H9 (cell line): ENCODE measurements at regions not wholly inside any gene's neighbourhood (a gene's known extent, or its start where the extent isn't known, plus 50 kb on each side); places are given as distances from the start of the nearest gene placed in this dataset.
"Not testable (repeated sequence)": the region's sequence is repeated elsewhere in the genome, so short reads cannot be mapped to it uniquely, and the experiment has no call there.

ENCODE experiments used
- DNase-seq: peaks from one replicate; pipeline ENCODE4 v3.0.0-alpha.2; 2017
- H2AFZ ChIP-seq: one replicate; pipeline ENCODE4 v1.6.1; 2013; ENCODE audit warnings: mild to moderate bottlenecking, low read length, control low read depth, moderate library complexity
- H2AK5ac ChIP-seq: 2 replicates; pipeline ENCODE4 v1.6.1; 2013; ENCODE audit warnings: low read length, control low read depth, mixed read lengths; ENCODE audit not compliant: insufficient read length
- H2BK120ac ChIP-seq: one replicate; pipeline ENCODE4 v1.6.1; 2013; ENCODE audit warnings: low read depth, mild to moderate bottlenecking, low read length, control low read depth, inconsistent platforms; ENCODE audit not compliant: poor library complexity, severe bottlenecking
- H2BK12ac ChIP-seq: 2 replicates; pipeline ENCODE4 v1.6.1; 2013; ENCODE audit warnings: low read length, control low read depth, mixed read lengths, low read depth; ENCODE audit not compliant: insufficient read length
- H2BK15ac ChIP-seq: 2 replicates; pipeline ENCODE4 v1.6.1; 2013; ENCODE audit warnings: low read depth, low read length, control low read depth
- H2BK20ac ChIP-seq: one replicate; pipeline ENCODE4 v1.6.1; 2013; ENCODE audit warnings: low read depth, mild to moderate bottlenecking, low read length, control low read depth, inconsistent platforms; ENCODE audit not compliant: poor library complexity, severe bottlenecking
- H2BK5ac ChIP-seq: 2 replicates; pipeline ENCODE4 v1.6.1; 2013; ENCODE audit warnings: low read length, control low read depth, mixed read lengths; ENCODE audit not compliant: insufficient read length
- H3K14ac ChIP-seq: 2 replicates; pipeline ENCODE4 v1.6.1; 2013; ENCODE audit warnings: low read length, control low read depth; ENCODE audit not compliant: insufficient read depth
- H3K18ac ChIP-seq: 2 replicates; pipeline ENCODE4 v1.6.1; 2013; ENCODE audit warnings: low read depth, mild to moderate bottlenecking, mixed read lengths, low read length, control low read depth; ENCODE audit not compliant: insufficient read length
- H3K23ac ChIP-seq: 2 replicates; pipeline ENCODE4 v1.6.1; 2013; ENCODE audit warnings: low read length, control low read depth, mixed read lengths, low read depth; ENCODE audit not compliant: insufficient read length
- H3K23me2 ChIP-seq: 2 replicates; pipeline ENCODE4 v1.6.1; 2013; ENCODE audit warnings: low read depth, mild to moderate bottlenecking, mixed read lengths, low read length, control low read depth; ENCODE audit not compliant: insufficient read length, poor library complexity, severe bottlenecking
- H3K27ac ChIP-seq: 2 replicates; pipeline ENCODE4 v1.5.1; 2013; ENCODE audit warnings: low read length, control low read depth, mixed read lengths, low read depth; ENCODE audit not compliant: insufficient read length
- H3K27me3 ChIP-seq: 2 replicates; pipeline ENCODE4 v1.6.1; 2013; ENCODE audit warnings: low read length, control low read depth, inconsistent platforms; ENCODE audit not compliant: insufficient read depth
- H3K4ac ChIP-seq: 2 replicates; pipeline ENCODE4 v1.6.1; 2013; ENCODE audit warnings: low read depth, mild to moderate bottlenecking, control low read depth, inconsistent platforms, low read length, moderate library complexity
- H3K4me1 ChIP-seq: 2 replicates; pipeline ENCODE4 v1.6.1; 2013; ENCODE audit warnings: low read length, control low read depth, inconsistent platforms; ENCODE audit not compliant: insufficient read depth
- H3K4me2 ChIP-seq: 2 replicates; pipeline ENCODE4 v1.6.1; 2013; ENCODE audit warnings: low read length, control low read depth, mixed read lengths; ENCODE audit not compliant: insufficient read length, insufficient read depth
- H3K56ac ChIP-seq: 2 replicates; pipeline ENCODE4 v1.6.1; 2013; ENCODE audit warnings: low read depth, mild to moderate bottlenecking, mixed read lengths, low read length, control low read depth; ENCODE audit not compliant: insufficient read length
- H3K79me1 ChIP-seq: 2 replicates; pipeline ENCODE4 v1.6.1; 2013; ENCODE audit warnings: low read depth, mild to moderate bottlenecking, moderate library complexity, low read length, control low read depth, inconsistent platforms; ENCODE audit not compliant: insufficient read depth, poor library complexity, severe bottlenecking
- H3K79me2 ChIP-seq: 2 replicates; pipeline ENCODE4 v1.6.1; 2013; ENCODE audit warnings: low read length, control low read depth, inconsistent platforms; ENCODE audit not compliant: insufficient read depth
- H3K9ac ChIP-seq: 2 replicates; pipeline ENCODE4 v1.6.1; 2013; ENCODE audit warnings: low read length, control low read depth, mixed read lengths; ENCODE audit not compliant: insufficient read length; ENCODE audit errors: extremely low read depth
- H3K9me3 ChIP-seq: one replicate; pipeline ENCODE4 v1.6.1; 2013; ENCODE audit warnings: low read depth, low read length, inconsistent platforms; ENCODE audit not compliant: control insufficient read depth
- H3T11ph ChIP-seq: one replicate; pipeline ENCODE4 v1.6.1; 2013; ENCODE audit warnings: mild to moderate bottlenecking, low read length, control low read depth, inconsistent platforms
- H4K20me1 ChIP-seq: one replicate; pipeline ENCODE4 v1.6.1; 2013; ENCODE audit not compliant: control insufficient read depth, insufficient read length, insufficient read depth
- H4K5ac ChIP-seq: 2 replicates; pipeline ENCODE4 v1.6.1; 2013; ENCODE audit warnings: low read depth, mild to moderate bottlenecking, mixed read lengths, low read length, control low read depth; ENCODE audit not compliant: insufficient read length
- H4K8ac ChIP-seq: replicated peaks from 2 replicates; pipeline ENCODE4 v1.6.1; 2013; ENCODE audit warnings: low read length, control low read depth, mixed read lengths, low read depth; ENCODE audit not compliant: insufficient read length
- H4K91ac ChIP-seq: 2 replicates; pipeline ENCODE4 v1.6.1; 2013; ENCODE audit warnings: low read depth, mild to moderate bottlenecking, moderate library complexity, mixed read lengths, low read length, control low read depth; ENCODE audit not compliant: insufficient read length
- H3K27ac Mint-ChIP-seq, 3 experiments: 2 replicates in 2 of 3; 3 replicates in 1 of 3; pipeline ENCODE4 v1.8.0; 2020 to 2021; ENCODE audit warnings: mixed read lengths in 3 of 3, mild to moderate bottlenecking in 1 of 3, moderate library complexity in 1 of 3
- H3K27me3 Mint-ChIP-seq: 2 replicates; pipeline ENCODE4 v1.8.0; 2021; ENCODE audit warnings: low read depth, mild to moderate bottlenecking, moderate library complexity, mixed read lengths
- H3K36me3 Mint-ChIP-seq, 3 experiments: 2 replicates in 2 of 3; 3 replicates in 1 of 3; pipeline ENCODE4 v1.8.0; 2020 to 2021; ENCODE audit warnings: low read depth in 3 of 3, mixed read lengths in 3 of 3; ENCODE audit not compliant: insufficient read depth in 1 of 3
- H3K4me1 Mint-ChIP-seq, 2 experiments: 2 replicates each; pipeline ENCODE4 v1.8.0; 2020; ENCODE audit warnings: mixed read lengths in 2 of 2
- H3K4me3 Mint-ChIP-seq, 2 experiments: 2 replicates in 1 of 2; 3 replicates in 1 of 2; pipeline ENCODE4 v1.8.0; 2020 to 2021; ENCODE audit warnings: mild to moderate bottlenecking in 2 of 2, mixed read lengths in 2 of 2, moderate library complexity in 1 of 2
- H3K9me3 Mint-ChIP-seq, 2 experiments: 2 replicates in 1 of 2; 3 replicates in 1 of 2; pipeline ENCODE4 v1.8.0; 2020; ENCODE audit warnings: mild to moderate bottlenecking in 2 of 2, mixed read lengths in 2 of 2, moderate library complexity in 1 of 2
- WGBS: extraction: QIAGEN DNeasy Blood & Tissue Kit; methylation state at CpG from one replicate; pipeline ENCODE4 v1.1.7; 2013; ENCODE audit warnings: missing lambda C conversion rate, low lambda C conversion rate, mixed read lengths; ENCODE audit not compliant: insufficient read length; ENCODE audit errors: extremely low coverage; 5-methylcytosine and 5-hydroxymethylcytosine counted together
- TF ChIP-seq, protein P1 (sequence below): fragments of 200-600 bp; sonication (generic); conservative IDR thresholded peaks from 3 replicates; pipeline ENCODE4 v1.8.0; 2021; ENCODE audit warnings: antibody characterized with exemption, mild to moderate bottlenecking

GRCh38 chr1:14415396-14415795 is 183.1 kb upstream of the KAZN start:
- Mint-ChIP-seq H3K9me3 (peaks cover 0 to 3% of the 10 kb centered on the region in 2 experiments; a peak in 2 of 5 replicates), H3K27ac (peak overlapping the region in 1 of 3 experiments; percentile 74; a peak in 1 of 7 replicates), H3K36me3 (peaks cover 0 to 7% (median 2%) of the 10 kb centered on the region in 3 experiments; a peak in 2 of 7 replicates), H3K4me1 (peaks cover 6 to 9% of the 10 kb centered on the region in 2 experiments; a peak in 3 of 4 replicates), H3K4me3 (no peak overlapping the region), H3K27me3 (peaks cover 5% of the 10 kb centered on the region; the same call in 1 of the 2 replicates)
- Histone ChIP-seq H3K4me2 (no peak overlapping the region), H4K8ac (no peak overlapping the region), H3K14ac (no peak overlapping the region), H2BK120ac (no peak overlapping the region), H2BK5ac (no peak overlapping the region), H4K5ac (no peak overlapping the region), H3K4ac (no peak overlapping the region), H3K79me1 (no peaks in the 10 kb centered on the region), H2BK15ac (no peak overlapping the region), H2AK5ac (no peak overlapping the region), H3K9me3 (no peaks in the 10 kb centered on the region), H3K4me1 (no peaks in the 10 kb centered on the region), H3K18ac (no peak overlapping the region), H4K91ac (no peak overlapping the region), H3K27ac (no peak overlapping the region), H3K9ac (no peak overlapping the region), H3K56ac (no peak overlapping the region), H3K23me2 (no peaks in the 10 kb centered on the region), H4K20me1 (no peaks in the 10 kb centered on the region), H3K27me3 (no peaks in the 10 kb centered on the region), H2AFZ (no peak overlapping the region), H2BK20ac (no peak overlapping the region), H2BK12ac (no peak overlapping the region), H3K79me2 (no peaks in the 10 kb centered on the region), H3K23ac (no peak overlapping the region), H3T11ph (no peak overlapping the region)
- peak; percentile 77 for DNase-seq
- no CpG with 5 or more reads among the region's 3 CpGs for WGBS
- TF ChIP-seq, protein P1, sequence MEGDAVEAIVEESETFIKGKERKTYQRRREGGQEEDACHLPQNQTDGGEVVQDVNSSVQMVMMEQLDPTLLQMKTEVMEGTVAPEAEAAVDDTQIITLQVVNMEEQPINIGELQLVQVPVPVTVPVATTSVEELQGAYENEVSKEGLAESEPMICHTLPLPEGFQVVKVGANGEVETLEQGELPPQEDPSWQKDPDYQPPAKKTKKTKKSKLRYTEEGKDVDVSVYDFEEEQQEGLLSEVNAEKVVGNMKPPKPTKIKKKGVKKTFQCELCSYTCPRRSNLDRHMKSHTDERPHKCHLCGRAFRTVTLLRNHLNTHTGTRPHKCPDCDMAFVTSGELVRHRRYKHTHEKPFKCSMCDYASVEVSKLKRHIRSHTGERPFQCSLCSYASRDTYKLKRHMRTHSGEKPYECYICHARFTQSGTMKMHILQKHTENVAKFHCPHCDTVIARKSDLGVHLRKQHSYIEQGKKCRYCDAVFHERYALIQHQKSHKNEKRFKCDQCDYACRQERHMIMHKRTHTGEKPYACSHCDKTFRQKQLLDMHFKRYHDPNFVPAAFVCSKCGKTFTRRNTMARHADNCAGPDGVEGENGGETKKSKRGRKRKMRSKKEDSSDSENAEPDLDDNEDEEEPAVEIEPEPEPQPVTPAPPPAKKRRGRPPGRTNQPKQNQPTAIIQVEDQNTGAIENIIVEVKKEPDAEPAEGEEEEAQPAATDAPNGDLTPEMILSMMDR: peak; percentile 60

GRCh38 chr1:14419778-14420218 is 178.7 kb upstream of the KAZN start:
- H3K79me1 ChIP-seq, H3K9ac ChIP-seq, H3K56ac ChIP-seq, H4K20me1 ChIP-seq, H3K4me3 Mint-ChIP-seq, H3K27ac Mint-ChIP-seq, H2BK20ac ChIP-seq, H3K4me2 ChIP-seq, H3K9me3 Mint-ChIP-seq, H3K14ac ChIP-seq, H2BK15ac ChIP-seq, H2AK5ac ChIP-seq, H3K27ac ChIP-seq, H3K18ac ChIP-seq, H3K36me3 Mint-ChIP-seq, H3T11ph ChIP-seq, H2BK120ac ChIP-seq, H4K8ac ChIP-seq, H4K91ac ChIP-seq, DNase-seq, H2BK12ac ChIP-seq, H3K4me1 ChIP-seq, H3K23ac ChIP-seq, H4K5ac ChIP-seq, H3K9me3 ChIP-seq, H3K79me2 ChIP-seq, H3K23me2 ChIP-seq, H2BK5ac ChIP-seq, H3K27me3 ChIP-seq, H3K4ac ChIP-seq, H2AFZ ChIP-seq, H3K27me3 Mint-ChIP-seq: not testable (repeated sequence)
- H3K4me1 Mint-ChIP-seq: peaks cover 9 to 12% of the 10 kb centered on the region in 2 experiments; a peak in 3 of 4 replicates
- WGBS: no CpG with 5 or more reads among the region's 15 CpGs
